KG1 (cell line): ENCODE measurements at regions not wholly inside any gene's neighbourhood (a gene's known extent, or its start where the extent isn't known, plus 50 kb on each side); places are given as distances from the start of the nearest gene placed in this dataset.

Experiments used
- DNase-seq: peaks from one replicate; lab custom pipeline; 2025; lab: John Stamatoyannopoulos, UW

DNA sequence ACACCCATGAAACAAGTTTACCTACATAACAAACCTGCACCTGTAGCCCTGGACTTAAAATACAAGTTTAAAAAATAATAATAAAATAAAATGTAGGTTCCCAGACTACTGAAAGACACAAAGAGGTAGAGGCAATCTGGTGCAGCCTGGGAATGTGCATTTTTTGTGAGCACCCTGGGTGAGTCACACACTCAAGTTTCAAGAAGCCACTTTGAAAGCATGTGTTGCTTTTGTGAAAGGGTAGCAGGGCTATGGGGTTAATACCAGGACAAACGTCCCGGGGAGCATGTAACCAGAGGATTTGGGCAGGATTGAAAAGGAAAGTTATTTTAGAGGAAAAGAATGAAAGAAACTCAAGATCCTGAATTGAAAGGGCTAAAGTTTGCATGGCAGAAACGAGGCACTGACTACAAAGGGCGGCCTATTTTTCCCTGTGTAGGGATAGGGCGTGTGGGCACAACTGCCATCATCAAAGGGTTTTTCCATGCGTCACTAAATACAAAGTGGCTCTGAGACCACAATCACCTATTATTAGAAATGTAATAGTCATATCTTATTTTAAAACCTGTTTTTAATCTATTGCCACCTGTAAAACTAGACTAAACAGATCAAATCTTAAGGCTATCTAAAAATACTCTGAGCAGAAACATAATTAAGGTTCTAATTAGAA, 314.9 kb downstream of the COG6 start:
- DNase-seq, result no peak

DNA sequence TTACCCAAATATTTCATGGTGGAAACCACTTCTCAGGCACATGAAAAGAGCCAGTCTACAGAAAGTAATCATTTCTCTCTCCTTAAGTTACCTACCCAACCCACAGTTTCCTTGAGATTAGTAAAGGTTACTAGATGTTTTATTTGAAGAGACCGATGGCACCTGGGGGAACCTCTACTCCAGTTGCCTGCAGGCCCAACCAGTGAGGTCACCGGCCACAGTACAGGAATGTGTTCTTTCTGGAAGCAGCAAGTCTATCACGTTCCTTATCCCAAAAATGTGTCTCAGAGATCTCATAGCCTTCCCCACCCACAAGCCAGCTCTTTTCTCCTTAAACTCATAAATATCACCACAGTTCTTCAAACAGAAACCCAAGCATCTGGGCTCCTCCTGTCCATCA, 316.1 kb downstream of the COG6 start:
- DNase-seq, result no peak

DNA sequence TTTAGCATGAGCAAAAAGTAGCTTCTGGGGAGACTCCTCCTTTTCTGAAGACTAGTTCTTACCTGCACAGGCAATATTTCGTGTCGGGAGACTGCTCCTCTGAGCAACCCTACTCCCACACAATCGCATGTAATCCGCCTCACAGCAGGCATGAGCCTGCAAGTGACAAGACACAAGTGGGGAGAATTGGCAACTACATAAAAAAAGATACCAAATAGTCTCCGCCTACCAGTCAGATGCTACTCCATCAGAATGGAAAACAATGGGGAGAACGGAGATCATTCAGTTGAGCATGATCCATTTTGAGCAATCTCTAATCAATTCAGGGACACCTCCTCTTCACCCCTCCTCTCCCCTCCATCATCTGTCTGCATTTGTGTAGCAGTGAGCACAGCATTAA, 321.0 kb downstream of the COG6 start:
- no peak for DNase-seq

GRCh38 chr13:39981056-39981455, 325.6 kb downstream of the COG6 start:
- DNase-seq, result no peak

- no peak for DNase-seq
These were observed 327.3 kb downstream of the COG6 start for GRCh38 chr13:39982745-39983144.

GRCh38 chr13:39985071-39985470, 329.6 kb downstream of the COG6 start:
- no peak for DNase-seq

GRCh38 chr13:39988351-39988750, 332.9 kb downstream of the COG6 start:
- no peak for DNase-seq

- no peak for DNase-seq
These were observed 342.7 kb downstream of the COG6 start for GRCh38 chr13:39998166-39998565.

GRCh38 chr13:40002016-40002415, 346.6 kb downstream of the COG6 start:
- no peak for DNase-seq

DNA sequence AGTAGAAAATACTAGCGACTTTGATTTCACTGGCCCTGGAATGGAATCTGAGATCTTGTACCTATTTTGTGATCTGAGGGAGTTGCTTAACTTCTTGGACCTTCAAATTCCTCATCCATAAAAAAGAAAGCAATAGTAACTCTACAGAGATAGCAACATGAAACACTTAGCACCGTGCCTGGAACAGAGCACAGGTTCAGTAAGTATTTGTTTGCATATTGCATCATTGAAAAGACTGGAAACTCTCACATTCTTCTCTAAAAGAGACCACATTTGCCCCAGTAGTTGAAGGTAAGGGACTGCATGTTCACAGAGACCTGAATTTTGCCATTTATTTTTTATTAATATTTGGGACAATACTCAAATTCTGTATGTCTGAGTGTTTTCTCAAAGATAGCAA, 358.1 kb downstream of the COG6 start:
- DNase-seq, result no peak

GRCh38 chr13:40016953-40017660, 361.6 kb downstream of the COG6 start:
- no peak for DNase-seq

- no peak for DNase-seq
These were observed 362.3 kb downstream of the COG6 start for GRCh38 chr13:40017662-40018262.

- DNase-seq, result no peak
These were observed 368.2 kb downstream of the COG6 start for GRCh38 chr13:40023595-40024203.

DNA sequence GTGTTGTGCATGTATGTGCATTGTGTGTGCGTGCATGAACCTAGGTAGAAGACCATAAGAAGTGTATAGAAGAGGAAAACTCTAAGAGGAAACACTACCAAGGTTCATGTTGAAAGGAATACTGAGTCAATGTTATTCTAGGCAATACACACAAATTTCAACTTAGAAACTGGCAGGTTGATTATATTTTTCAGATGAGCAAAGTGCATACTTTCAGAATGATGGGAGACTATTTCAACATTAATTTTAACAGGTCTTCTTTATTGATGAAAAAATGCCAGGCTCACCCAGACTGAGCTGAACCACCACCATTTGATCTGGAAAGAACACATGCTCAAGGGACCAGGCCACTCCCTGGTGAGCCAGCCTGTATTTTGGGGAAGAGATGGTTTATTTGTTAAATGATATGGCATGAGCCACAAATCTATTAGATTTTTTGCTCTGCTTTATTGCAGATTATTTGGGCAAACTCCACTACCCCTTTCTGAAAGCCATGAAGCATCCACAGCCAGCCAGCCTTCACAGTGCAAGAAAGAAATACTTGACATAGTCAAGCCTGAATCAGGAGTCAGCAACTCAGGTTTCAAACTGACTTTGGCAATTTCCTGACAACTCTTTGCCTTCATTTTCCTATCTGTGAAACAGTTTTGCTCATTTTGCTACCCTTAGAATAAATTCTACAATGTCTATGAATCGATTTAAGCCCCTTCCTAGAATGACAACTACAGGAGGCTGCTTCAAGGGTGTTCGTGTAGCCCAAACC, 368.9 kb downstream of the COG6 start:
- DNase-seq, result no peak

DNA sequence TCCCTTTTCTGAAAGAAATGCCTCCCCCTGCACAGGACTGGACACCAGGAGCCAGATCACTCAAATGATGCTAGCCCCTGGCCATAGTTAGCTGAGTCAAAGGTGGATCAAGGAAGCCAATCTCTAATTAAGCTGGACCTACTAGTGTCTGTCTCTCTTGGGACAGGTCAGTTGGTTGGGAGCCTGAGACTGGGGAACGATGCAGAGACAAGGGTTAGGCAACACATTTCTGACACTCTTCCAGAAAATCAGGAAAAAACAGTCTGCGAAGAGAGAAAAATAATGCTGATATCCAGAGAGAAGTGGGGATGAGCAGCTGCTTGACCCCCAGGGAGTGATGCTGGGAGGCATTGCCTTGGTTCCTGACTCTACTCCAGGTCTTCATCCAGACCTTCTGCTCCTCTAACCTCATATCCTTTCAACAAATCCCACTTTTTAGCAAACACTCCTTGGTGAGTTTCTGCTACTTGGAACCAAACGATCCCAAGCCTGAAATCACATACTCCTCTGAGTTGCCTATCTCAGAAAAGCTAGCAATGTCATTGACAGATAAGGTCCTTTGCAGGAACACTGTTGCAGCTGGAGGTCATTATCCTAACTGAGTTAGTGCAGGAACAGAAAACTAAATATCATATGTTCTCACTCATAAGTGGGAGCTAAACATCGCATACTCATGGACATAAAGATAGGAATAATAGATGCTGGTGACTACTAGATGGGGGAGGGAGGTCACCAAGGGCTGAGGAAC, 369.7 kb downstream of the COG6 start:
- no peak for DNase-seq

DNA sequence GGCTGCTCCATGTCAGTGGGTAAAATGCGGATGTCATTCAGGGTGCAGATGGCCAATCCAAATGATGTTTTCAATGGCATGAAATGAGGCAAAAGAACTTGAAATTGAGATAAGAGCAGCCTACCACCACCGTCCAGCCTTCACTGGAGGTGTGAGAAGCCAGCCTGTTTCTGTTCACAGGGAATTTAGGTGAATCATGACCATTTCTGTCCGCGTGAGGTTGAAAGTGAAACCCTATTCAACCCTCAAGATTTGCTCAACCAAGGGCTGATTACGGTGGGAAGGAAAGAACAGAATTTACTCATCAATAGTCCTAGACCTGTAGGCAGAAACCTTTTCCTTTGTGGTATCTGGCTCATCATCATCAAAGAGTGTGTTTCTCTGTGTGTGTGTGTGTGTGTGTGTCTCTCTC, 370.7 kb downstream of the COG6 start:
- DNase-seq, result no peak

DNA sequence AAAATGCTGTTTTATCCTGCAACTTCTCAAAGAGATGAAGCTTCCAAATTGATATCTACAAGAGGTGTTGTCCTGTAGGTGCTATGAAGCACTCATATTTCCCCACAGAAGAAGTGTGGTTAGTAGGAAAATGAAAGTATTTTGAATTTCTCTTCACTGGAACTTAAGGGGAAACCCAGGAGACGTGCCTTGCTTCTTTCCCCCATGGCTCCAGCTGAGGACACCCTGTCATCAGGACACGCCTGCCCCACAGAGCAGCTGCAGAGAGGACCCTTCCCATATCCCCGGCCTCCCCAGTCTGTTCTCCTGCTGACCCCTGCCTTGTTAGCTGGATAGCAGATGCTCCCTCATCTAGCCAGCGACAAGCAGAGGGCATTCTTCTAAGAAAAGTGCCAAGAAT, 371.3 kb downstream of the COG6 start:
- DNase-seq, result no peak

- DNase-seq, result no peak
These were observed 373.0 kb downstream of the COG6 start for GRCh38 chr13:40028446-40028845.

- DNase-seq, result no peak
These were observed 375.6 kb downstream of the COG6 start for GRCh38 chr13:40031031-40031430.

DNA sequence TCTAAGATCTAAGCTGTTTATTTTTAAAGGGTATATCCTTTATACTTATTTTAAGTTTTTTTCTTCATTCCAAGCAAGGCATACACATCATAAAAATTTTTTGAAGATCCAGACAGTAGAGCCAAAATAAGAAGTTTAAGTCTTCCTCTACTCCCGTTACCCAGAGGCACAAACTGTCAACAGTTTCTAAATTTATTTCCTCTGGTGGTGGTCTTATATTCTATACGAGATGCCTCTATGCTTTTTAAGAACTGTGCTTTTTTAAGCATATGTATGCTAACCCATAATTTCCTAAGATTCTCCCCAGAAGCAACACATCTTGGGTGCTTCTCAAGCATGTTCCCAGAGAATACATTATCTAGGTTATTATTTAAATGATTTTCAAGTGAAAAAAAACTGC, 383.6 kb downstream of the COG6 start:
- DNase-seq, result no peak

- DNase-seq, result no peak
These were observed 387.5 kb downstream of the COG6 start for GRCh38 chr13:40042991-40043390.

GRCh38 chr13:40043764-40044163, 388.3 kb downstream of the COG6 start:
- no peak for DNase-seq
